GM21447 (cell line): ENCODE measurements at regions not wholly inside any gene's neighbourhood (a gene's known extent, or its start where the extent isn't known, plus 50 kb on each side); places are given as distances from the start of the nearest gene placed in this dataset.

Source experiments
- ATAC-seq: cut with Tn5 transposase; IDR thresholded peaks from one replicate; pipeline ENCODE4 v1.9.1; 2021; ENCODE audit not compliant: unreplicated experiment

DNA sequence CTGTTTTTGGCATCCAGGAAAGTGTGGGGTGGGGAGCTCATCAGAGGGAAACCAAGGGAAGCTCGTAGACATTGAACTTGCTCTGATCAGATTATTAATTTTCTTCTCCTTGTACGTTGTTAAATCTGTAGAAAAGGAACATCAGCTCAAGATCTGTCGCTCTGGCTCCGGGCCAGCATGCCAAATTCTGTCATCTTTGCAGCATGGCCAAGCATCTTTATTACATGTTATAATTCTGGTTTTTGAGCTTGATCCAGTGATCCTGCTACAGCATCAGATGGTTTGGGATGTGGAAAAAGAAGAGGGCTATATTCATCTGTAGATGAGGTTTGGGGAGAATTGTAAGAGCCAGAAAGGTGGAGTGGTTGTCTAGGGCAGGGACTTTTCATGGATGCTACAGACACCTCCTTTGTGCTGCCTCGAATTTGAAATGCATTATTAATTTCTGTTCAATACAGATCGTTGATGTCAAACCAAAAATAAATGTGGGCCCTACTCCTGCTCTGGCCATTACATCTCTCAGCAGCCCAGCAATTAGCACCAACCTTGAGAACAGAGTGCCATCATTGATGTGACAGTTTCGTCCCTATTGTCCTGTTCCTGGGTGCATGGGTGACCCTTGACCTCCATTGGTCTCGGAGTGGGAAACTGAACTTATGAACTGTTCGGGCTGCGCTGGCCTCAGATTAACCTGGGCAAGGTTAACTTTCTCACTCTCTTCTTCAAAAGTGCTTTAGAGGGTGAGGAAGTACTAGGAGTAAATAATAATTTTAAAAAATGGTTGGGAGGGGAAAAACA, 250.8 kb downstream of the SOX4 start:
- ATAC-seq: no peak

DNA sequence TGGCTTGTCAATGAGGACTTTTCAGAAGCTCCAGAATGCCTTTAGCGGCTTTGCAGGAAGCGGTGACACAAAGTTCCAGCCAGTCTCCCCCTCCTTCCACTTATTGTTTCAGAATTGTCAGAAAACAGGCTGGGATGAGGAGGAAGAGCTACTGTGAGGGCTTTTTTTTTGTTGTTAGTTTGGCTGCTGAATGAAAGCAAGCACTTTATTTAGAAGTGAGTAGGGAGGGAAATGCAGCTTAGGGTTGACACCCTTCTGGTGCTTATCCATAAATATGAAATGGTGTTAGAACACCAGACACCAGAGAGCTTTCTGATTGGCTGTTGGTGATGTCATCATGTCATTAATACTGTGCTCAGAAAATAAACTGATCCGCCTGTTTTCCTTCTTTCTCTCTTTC, 251.5 kb downstream of the SOX4 start:
- no peak for ATAC-seq

DNA sequence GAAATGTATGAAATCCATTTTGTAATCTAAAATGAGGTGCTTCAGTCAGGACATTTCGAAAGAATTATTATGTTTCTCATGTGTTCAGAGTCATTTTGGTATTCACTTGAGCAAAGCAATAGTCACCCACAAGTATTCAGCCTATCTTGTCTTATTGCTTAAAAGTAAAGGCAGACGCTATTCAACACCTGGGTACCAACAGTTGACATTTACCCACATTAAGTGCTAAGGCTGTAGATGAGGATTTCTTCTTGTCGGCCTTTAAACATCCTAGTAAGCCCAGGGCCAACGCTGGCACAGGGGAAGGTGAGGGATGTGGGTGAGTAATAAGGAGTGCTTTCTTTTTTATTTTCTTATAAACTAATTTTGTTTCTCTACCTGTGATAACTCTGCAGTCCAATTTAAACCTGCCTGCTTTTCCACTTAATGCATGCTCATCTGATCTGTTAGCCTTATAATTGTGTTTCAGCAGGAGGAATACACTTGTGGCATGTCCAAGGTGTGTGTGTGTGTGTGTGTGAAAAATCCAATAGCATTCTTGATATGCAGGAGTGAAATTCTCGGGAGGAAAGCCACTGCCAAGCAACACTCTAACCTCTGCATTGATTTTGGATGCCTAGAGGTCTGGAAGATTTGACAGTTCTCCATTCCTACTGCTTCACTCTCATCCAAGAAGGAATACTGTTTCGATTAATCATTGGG, 252.0 kb downstream of the SOX4 start:
- ATAC-seq: no peak

GRCh38 chr6:21846541-21847451, 253.2 kb downstream of the SOX4 start:
- ATAC-seq: no peak

DNA sequence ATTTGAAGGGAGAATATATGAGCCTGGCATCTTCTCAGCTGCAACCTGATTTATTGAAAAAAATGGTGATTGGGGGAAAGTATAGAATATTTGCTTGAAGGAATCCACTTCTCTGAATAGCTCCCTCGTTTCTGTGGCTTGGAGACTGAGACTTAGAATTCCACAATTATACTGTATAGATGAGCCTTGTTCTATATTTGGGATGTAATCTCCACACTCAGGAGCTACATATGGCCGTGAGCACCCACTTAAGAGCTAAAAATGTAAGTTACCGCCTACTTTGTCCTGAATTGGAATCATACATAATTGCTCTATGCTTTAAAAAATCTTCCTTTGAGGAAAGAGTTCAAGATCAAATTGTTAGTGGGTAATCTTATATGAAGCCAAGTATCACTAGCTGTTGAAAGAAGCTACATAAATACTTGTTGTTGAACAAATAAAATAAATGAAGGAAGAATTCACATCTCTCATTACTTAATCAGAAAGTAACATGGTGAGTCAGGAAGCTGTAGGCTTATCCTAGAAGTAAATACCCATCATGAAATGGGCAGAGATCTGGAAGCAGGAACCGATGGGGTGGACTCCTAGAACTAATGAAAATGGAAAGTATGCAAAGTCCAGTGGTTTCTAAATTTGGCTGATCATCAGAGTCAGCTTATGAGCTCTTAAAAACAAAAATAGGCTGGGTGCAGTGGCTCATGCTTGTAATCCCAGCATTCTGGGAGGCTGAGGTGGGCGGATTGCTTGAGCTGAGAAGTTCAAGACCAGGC, 254.3 kb downstream of the SOX4 start:
- no peak for ATAC-seq

DNA sequence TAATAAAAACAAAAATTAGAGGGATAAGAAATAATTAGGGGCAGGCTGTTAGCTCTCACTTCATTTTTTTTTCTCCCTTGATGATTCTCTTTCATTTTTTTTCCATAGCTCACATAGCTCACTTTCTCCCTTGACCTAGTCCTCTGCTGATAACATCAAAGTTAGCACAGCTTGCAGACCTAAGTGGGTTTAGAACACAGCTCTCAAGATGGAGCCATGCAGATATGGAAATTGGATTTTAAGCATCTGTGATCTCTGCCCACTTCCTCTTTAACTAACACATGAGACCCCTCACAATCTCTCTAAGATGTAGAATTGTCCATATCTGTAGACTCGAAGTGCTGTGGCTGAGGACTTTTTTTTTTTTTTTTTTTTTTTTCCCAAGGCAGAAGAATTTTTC, 257.1 kb downstream of the SOX4 start:
- no peak for ATAC-seq

- ATAC-seq: no peak
Measured at GRCh38 chr6:21855811-21856455, 262.4 kb downstream of the SOX4 start.

DNA sequence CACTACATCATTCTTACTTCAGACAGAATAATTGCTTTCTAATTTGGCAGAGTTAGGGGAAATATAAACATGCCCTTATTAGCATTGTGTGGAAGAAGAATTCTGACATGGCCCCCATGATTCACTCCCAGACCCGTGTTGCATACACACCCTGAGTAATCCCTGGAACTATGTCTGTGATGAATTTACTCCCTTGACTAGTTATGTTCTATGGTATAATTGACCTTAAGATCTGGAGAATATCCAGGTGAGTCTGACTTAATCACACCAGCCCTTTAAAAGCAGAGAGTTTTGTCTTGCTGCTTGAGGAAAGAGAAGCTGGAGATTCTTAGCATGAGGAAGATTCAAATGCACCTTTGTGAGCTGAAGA, 262.9 kb downstream of the SOX4 start:
- no peak for ATAC-seq

DNA sequence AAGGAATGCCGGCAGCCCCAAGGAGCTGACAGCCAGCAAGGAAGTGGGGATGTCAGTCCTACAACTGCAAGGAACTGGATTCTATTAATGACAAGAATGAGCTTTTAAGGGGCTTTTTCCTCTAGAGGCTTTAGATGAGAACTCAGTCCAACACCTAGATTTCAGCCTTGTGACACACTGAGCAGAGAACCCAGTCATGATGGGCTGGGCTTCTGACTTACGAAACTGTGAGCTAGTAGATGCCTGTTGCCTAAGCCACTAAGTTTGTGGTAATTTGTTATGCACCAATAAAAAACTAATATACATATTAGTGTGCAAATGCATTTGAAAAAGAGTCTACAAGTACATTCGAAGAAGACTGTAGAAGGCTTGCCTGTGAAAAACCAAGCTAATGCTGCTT, 263.3 kb downstream of the SOX4 start:
- ATAC-seq: no peak

- ATAC-seq: no peak
Measured at GRCh38 chr6:21858076-21858475, 264.5 kb downstream of the SOX4 start.

- ATAC-seq: no peak
Measured at GRCh38 chr6:21859193-21859735, 265.7 kb downstream of the SOX4 start.

- ATAC-seq: no peak
Measured at GRCh38 chr6:21861942-21862341, 268.4 kb downstream of the SOX4 start.

DNA sequence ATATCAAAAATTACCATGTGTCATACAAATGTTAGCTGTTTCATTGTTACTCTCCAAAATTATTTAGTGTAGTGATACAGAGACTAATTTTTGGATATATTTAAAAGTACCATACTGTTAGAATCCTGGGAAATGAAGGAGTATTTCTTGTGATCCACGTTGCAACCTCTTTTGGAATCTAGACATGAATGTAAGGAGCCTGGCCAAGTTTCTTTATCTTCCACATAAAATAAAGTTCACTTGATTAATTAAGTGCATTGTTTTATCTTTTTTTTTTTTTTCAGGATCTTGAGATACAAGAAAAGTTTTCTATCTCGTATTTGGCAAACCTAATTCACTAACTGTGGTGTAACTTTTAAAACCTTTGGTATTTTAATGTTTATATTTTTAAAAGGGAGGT, 270.7 kb downstream of the SOX4 start:
- ATAC-seq: no peak

DNA sequence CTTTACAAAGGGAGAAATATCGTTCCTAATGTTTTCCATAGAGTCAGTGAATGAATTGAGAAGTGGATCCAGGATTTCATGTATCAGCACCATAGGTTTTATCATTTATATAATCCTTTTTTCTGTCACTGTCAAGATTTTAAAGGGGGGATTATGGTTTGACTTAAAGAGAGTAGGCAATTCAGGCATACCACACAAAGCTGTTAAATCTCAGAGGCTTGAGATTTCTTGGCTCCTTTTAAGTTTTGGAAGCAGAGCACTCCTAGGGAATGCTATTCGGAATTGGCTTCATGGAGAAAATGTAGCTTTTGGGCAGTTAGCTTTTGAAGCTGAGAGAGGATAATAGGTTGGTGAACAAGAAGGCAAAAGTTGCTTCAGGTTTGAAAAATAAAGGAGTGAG, 274.7 kb downstream of the SOX4 start:
- ATAC-seq: no peak

DNA sequence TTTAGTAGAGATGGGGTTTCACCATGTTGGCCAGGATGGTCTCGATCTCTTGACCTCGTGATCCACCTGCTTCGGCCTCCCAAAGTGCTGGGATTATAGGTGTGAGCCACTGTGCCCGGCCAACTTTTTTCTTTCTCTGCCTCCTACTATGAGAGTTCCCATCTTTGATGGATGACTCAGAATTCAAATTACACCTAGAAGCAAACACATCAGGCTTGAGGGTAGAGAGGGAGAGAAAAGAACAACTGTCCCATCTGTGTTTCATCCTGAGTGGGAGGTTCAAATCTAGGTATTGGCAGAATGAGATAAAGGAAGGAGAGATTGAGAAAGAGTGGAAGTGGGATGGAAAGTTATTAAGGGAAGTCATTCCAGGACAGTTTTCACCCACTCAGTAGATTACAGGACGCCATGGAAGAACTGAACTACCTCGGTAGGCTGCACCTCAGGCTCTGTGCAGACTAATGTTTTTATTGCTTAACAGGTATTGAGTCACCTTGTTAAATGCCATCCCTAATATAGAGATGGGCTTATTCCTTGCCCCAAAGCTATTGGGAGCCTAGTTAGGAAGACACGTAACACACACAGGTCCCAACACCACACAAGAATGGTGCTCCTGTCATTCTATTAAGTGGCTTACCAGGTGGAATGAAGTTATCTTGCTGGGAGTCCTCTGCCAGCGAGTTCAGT, 275.7 kb downstream of the SOX4 start:
- ATAC-seq: no peak

DNA sequence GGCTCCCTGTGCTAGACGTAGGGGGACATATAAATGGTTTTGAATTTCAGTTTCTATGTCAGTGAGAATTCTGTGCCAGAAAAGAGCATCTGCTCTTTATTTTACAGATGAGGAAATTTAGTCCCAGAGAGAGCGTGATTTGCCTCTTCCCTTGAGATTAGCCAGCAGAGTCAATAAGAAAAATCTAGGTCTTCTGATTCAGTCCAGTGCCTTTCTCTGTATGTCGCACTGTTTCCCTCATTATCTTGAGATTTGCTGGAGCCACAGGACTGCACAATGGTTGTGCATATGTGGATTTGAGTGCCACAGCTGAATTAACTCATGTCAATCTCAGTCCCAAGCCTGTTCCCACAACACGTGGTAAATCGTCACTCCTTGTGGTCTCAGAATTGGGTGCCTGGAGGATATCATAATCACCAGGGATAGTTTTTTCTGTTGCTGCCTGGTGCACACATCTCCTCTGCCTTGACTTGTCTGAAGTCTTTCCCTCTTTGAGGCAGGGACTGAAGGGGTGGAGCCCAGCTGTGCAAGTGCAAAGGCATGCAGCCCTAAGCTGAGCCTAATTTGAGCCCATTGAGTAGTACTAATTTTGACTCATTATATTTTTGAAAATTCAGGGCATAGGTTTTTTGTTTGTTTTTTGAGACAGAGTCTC, 276.7 kb downstream of the SOX4 start:
- ATAC-seq: no peak

- no peak for ATAC-seq
Measured at GRCh38 chr6:21871831-21872230, 278.3 kb downstream of the SOX4 start.

- ATAC-seq: no peak
Measured at GRCh38 chr6:21872749-21873148, 279.2 kb downstream of the SOX4 start.

- no peak for ATAC-seq
Measured at GRCh38 chr6:21873562-21873961, 280.0 kb downstream of the SOX4 start.
